TTC549 (cell line): ENCODE measurements at regions not wholly inside any gene's neighbourhood (a gene's known extent, or its start where the extent isn't known, plus 50 kb on each side); places are given as distances from the start of the nearest gene placed in this dataset.

Source experiments
- FAIRE-seq: peaks from 2 replicates; lab custom pipeline; 2012; peaks lifted over from hg19 to GRCh38; lab: Jason Lieb, UNC

DNA sequence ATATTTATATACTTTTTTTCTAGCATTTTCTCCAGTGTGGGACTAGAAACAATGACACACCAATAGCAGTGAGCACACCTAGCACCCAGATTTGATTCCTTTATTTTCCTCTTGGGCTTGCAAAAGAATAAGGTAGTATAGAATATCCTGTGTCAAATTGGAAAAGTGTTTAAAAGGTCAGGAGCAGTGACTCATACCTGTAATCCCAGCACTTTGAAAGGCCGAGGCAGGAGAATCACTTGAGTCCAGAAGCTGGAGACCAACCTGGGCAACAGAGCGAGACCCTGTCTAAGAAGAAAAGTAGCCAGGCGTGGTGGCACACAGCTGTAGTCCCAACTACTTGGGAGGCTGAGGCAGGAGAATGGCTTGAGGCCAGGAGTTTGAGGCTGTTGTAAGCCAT is 53.8 kb upstream of the SGPP1 start:
- FAIRE-seq, result no peak

DNA sequence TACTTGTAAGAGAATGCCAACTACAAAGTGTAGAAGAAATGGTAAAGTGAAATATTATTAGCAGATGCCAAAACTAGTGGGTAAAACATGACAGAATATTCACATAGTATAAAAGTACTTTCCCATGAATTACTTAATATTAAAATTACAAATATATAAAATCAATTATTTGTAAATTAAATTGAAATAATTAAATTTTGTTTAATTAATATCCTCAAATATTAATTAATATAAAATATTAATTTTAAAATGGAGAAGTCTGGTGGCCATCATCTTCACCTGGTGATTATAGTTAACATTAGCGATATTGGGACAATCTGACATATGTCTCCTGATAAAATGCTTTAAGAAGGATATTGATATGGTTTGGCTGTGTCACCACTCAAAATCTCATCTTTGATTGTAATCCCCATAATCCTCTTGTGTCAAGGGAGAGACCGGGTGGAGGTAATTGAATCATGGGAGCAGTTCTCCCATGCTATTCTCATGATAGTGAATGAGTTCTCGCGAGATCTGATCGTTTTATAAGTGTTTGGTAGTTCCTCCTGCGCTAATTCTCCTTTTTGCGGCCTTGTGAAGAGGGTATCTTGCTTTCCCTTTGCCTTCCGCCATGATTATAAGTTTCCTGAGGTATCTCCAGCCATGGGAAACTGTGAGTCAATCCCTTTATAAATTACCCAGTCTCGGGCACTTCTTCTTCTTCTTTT is 55.0 kb upstream of the SGPP1 start:
- FAIRE-seq, result peak; percentile 29

DNA sequence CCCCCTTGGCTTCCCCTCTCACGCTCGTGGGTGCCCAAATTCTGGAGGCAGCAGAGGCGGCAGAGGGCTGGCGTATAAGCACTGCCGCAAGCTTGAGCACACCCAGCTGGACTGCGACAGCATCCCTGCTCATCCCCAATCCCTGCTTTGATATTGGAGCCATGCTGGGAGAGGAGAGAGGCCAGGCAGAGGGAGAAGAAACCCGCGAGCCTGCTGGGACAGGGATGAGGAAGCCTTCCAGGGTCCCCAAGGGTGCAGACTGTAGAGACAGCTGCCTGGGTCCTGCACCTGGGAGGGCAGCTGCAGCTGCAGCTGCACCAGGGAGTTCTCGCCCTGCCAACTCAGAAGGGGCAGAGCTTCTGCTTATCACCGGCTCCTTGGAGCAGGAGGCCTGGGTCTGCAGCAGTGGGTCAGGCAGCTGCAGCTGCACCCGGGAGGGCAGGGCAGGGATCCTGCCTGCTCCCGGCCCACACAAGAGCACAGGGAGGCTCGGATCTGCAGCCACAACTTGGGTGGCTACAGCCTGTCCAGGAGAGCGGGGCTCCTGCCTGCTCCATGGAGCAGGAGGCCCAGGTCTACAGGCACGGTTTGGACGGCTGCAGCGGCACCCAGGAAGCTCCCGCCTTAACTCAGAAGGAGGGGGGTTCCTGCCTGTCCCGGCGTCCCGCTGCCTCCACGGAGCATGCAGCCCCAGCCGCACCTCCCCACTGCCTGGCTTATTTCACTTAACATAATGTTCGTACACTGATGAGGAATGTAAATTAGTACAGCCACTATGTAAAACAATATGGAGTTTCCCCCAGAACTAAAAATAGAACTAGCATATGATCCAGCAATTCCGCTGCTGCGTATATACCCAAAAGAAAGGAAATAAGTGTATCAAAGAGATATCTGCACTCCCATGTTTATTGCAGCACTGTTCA is 60.4 kb upstream of the SGPP1 start:
- no peak for FAIRE-seq

DNA sequence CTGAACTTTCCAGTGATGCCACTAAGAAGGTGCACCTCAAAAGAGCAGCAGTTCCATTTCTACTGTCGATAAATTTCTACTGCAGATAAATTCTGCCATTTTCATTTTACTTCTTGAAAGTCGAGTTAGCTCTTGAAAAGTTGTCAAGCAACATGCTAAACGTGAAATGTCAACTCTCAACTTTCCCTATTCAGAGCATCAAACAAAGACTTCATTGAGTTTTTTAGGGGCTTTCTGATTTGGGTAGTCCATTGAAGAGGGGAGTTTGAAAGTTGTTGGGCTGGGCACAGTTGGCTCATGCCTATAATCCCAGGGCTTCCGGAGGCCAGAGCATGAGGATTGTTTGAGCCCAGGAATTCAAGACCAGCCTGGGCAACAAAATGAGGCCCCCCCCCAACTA is 59.4 kb upstream of the SYNE2 start:
- FAIRE-seq, result no peak

DNA sequence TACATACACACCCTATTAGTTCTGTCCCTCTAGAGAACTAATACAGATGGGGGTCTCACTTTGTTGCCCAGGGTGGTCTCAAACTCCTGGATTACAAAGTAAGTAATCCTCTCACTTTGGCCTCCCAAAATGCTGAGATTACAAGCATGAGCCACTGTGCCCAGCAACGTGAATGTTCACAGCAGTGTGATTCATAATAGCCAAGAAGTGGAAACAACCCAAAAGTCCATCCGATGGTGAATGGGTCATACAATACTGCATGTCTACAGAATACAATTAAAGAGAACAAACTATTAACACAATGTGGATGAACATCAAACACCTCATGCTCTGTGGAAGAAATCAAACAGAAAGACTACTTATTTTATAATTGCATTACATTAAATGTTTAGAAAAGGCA is 57.3 kb upstream of the SYNE2 start:
- FAIRE-seq, result no peak

DNA sequence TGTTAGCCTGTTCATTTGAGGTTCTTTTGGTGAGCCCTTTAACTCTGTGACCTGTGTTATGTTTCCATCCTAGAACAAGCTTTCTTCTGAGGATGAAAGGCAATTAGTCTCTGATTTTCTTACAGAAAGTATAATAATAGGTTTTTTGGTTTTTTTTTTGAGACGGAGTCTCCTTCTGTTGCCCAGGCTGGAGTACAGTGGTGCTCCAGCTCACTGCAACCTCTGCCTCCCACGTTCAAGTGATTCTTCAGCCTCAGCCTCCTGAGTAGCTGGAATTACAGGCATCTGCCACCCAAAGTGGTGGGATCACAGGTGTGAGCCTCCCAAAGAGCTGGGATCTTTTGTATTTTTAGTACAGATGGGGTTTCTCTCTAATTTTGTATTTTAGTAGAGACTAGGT is 52.7 kb upstream of the SYNE2 start:
- no peak for FAIRE-seq

DNA sequence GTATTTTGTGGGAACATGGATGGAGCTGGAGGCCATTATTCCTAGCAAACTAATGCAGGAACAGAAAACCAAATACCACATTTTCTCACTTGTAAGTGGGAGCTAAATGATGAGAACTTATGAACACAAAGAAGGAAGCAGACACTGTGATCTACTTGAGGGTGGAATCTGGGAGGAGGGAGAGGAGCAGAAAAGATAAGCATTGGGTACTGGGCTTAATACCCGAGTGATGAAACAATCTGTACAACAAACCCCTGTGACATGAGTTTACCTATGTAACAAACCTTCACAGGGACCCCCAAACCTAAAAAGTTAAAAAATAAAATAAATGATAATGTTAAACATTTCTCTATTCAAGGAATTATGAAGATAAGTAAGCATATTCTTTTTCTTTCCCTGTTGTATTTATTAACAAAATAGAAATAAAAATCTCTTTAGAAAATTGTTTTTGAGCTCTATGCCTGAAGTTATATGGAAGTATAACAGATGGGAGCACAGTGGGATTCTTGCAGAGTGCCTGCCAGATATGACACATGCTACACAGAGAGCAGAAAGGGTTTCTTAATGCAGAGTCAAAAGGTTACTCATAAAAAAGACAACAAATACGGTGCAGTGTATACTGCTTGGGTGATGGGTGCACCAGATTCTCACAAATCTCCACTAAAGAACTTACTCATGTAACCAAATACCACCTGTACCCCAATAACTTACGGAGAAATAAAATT is 52.0 kb upstream of the SYNE2 start:
- no peak for FAIRE-seq
